AG10803 (cell line): ENCODE measurements at regions not wholly inside any gene's neighbourhood (a gene's known extent, or its start where the extent isn't known, plus 50 kb on each side); places are given as distances from the start of the nearest gene placed in this dataset.
"Not testable (repeated sequence)": the region's sequence is repeated elsewhere in the genome, so short reads cannot be mapped to it uniquely, and the experiment has no call there.

Source experiments
- DNase-seq: peaks from one replicate; pipeline ENCODE4 v3.0.0; 2010; ENCODE audit warnings: low read depth
- H3K4me3 ChIP-seq: 2 replicates; pipeline ENCODE4 v1.5.1; 2011; ENCODE audit warnings: mild to moderate bottlenecking, low read length, control low read depth
- CTCF ChIP-seq: conservative IDR thresholded peaks from 2 replicates; pipeline ENCODE4 v1.5.1; 2011; ENCODE audit warnings: mild to moderate bottlenecking, low read length, control low read depth, inconsistent platforms

- peak; percentile 16 for DNase-seq
- no peak overlapping the region for H3K4me3 ChIP-seq
- no peak for TF ChIP-seq CTCF
These were observed 246.8 kb upstream of the RAI14 start for GRCh38 chr5:34409373-34409772.

- peak; percentile 79 for DNase-seq
- no peak for TF ChIP-seq CTCF
- H3K4me3 ChIP-seq = no peak overlapping the region
These were observed 245.6 kb upstream of the RAI14 start for GRCh38 chr5:34410411-34411139.

GRCh38 chr5:34411470-34412346 is 244.4 kb upstream of the RAI14 start:
- peak; percentile 73 for DNase-seq
- no peak for TF ChIP-seq CTCF
- H3K4me3 ChIP-seq = no peak overlapping the region

GRCh38 chr5:34412736-34413135 is 243.4 kb upstream of the RAI14 start:
- no peak for DNase-seq
- no peak overlapping the region for H3K4me3 ChIP-seq
- TF ChIP-seq CTCF = no peak

- TF ChIP-seq CTCF = no peak
- H3K4me3 ChIP-seq = no peak overlapping the region
- DNase-seq = no peak
These were observed 240.4 kb upstream of the RAI14 start for GRCh38 chr5:34415559-34416198.

- TF ChIP-seq CTCF = no peak
- H3K4me3 ChIP-seq = no peak overlapping the region
- DNase-seq = no peak
These were observed 239.6 kb upstream of the RAI14 start for GRCh38 chr5:34416501-34417008.

GRCh38 chr5:34420191-34420590 is 235.9 kb upstream of the RAI14 start:
- not testable (repeated sequence) for H3K4me3 ChIP-seq, DNase-seq
